B cell (primary cell): ENCODE measurements at regions not wholly inside any gene's neighbourhood (a gene's known extent, or its start where the extent isn't known, plus 50 kb on each side); places are given as distances from the start of the nearest gene placed in this dataset.

Experiments used
- ATAC-seq: fragments of 200-7000 bp; cut with Tn5 transposase; one replicate; pipeline ENCODE4 v1.10.0; 2021; ENCODE audit warnings: low read depth, mild to moderate bottlenecking, moderate number of reproducible peaks, moderate library complexity
- CTCF ChIA-PET: fragments of 350-600 bp; sonication (Branson Sonifier 250); formaldehyde crosslinking; loops from one replicate; lab custom pipeline; 2021; ENCODE audit warnings: antibody characterized with exemption, inconsistent platforms; lab: Charles Lee
- POLR2A ChIA-PET: fragments of 350-600 bp; sonication (Branson Sonifier 250); formaldehyde crosslinking; loops from one replicate; lab custom pipeline; 2021; ENCODE audit warnings: antibody characterized with exemption; lab: Charles Lee
- DNase-seq: peaks from one replicate; pipeline ENCODE4 v3.0.0; 2013
- H2AFZ ChIP-seq: 2 replicates; pipeline ENCODE4 v1.6.1; 2012; ENCODE audit warnings: mild to moderate bottlenecking, low read depth, low read length; ENCODE audit not compliant: insufficient read depth, poor library complexity, severe bottlenecking
- H3K27ac ChIP-seq, 2 donors: 1 replicate in 1 of 2; 2 replicates in 1 of 2; pipeline ENCODE4 v1.5.1; 2012 to 2013; ENCODE audit warnings: low read length in 2 of 2, mild to moderate bottlenecking in 2 of 2, moderate library complexity in 1 of 2
- H3K27me3 ChIP-seq, 4 experiments: fragments of 200-600 bp in 1 of 4; sonication (generic) in 1 of 4; replicated peaks in 1 of 4; 1 replicate in 2 of 4; 2 replicates in 2 of 4; pipeline versions ENCODE4 v1.6.1 to v1.7.0; 2013 to 2016; ENCODE audit warnings: low read length in 3 of 4, mild to moderate bottlenecking in 2 of 4, mixed read lengths in 1 of 4, moderate library complexity in 1 of 4; ENCODE audit not compliant: insufficient read depth in 4 of 4, control insufficient read depth in 3 of 4; ENCODE audit errors: control extremely low read depth in 1 of 4
- H3K36me3 ChIP-seq, 2 experiments: replicated peaks in 1 of 2; 1 replicate in 1 of 2; 2 replicates in 1 of 2; pipeline versions ENCODE4 v1.6.1 to v1.7.1; 2013; ENCODE audit warnings: low read length in 1 of 2; ENCODE audit not compliant: insufficient read depth in 2 of 2, control insufficient read depth in 1 of 2; ENCODE audit errors: control extremely low read depth in 1 of 2, extremely low read depth in 1 of 2
- H3K4me1 ChIP-seq, 2 donors: fragments of 200-600 bp in 1 of 2; sonication (generic) in 1 of 2; 1 replicate in 1 of 2; 2 replicates in 1 of 2; pipeline versions ENCODE4 v1.5.1 to v1.6.1; 2013 to 2017; ENCODE audit warnings: low read length in 2 of 2; ENCODE audit not compliant: control insufficient read depth in 2 of 2, insufficient read depth in 2 of 2
- H3K4me2 ChIP-seq: replicated peaks from 2 replicates; pipeline ENCODE3; 2012; ENCODE audit warnings: mild to moderate bottlenecking, low read depth, low read length; ENCODE audit not compliant: poor library complexity, severe bottlenecking
- H3K4me3 ChIP-seq, 5 experiments: fragments of 200-600 bp in 1 of 5; sonication (generic) in 1 of 5; 1 replicate in 3 of 5; 2 replicates in 2 of 5; pipeline versions ENCODE4 v1.5.1 to v1.7.0; 2011 to 2016; ENCODE audit warnings: low read length in 4 of 5, mild to moderate bottlenecking in 4 of 5, low read depth in 2 of 5, control low read depth in 1 of 5, moderate library complexity in 1 of 5; ENCODE audit not compliant: insufficient read depth in 1 of 5; ENCODE audit errors: control extremely low read depth in 1 of 5, extremely low read depth in 1 of 5
- H3K79me2 ChIP-seq: fragments of 200-600 bp; sonication (generic); one replicate; pipeline ENCODE4 v1.6.0; 2016; ENCODE audit warnings: low read length; ENCODE audit not compliant: control insufficient read depth, insufficient read depth
- H3K9ac ChIP-seq: fragments of 200-600 bp; sonication (generic); 2 replicates; pipeline ENCODE4 v1.6.1; 2017; ENCODE audit warnings: mild to moderate bottlenecking, low read length, moderate library complexity
- H3K9me3 ChIP-seq, 3 donors: one replicate each; pipeline versions ENCODE4 v1.6.1 to v1.7.1; 2013; ENCODE audit warnings: low read length in 2 of 3; ENCODE audit not compliant: control insufficient read depth in 2 of 3, insufficient read depth in 1 of 3; ENCODE audit errors: control extremely low read depth in 1 of 3
- H4K20me1 ChIP-seq: 2 replicates; pipeline ENCODE4 v1.6.0; 2012; ENCODE audit warnings: mild to moderate bottlenecking, low read length; ENCODE audit not compliant: insufficient read depth, control insufficient read depth, poor library complexity, severe bottlenecking
- H3K27ac Mint-ChIP-seq: one replicate; pipeline ENCODE4 v1.8.0; 2021; ENCODE audit warnings: mixed read lengths
- H3K27me3 Mint-ChIP-seq: one replicate; pipeline ENCODE4 v1.8.0; 2021; ENCODE audit warnings: mixed read lengths
- H3K4me1 Mint-ChIP-seq: one replicate; pipeline ENCODE4 v1.8.0; 2021; ENCODE audit warnings: mixed read lengths
- H3K4me3 Mint-ChIP-seq: one replicate; pipeline ENCODE4 v1.8.0; 2021; ENCODE audit warnings: mixed read lengths
- H3K9me3 Mint-ChIP-seq: one replicate; pipeline ENCODE4 v1.8.0; 2022; ENCODE audit warnings: mixed read lengths; ENCODE audit not compliant: insufficient read depth
- EZH2 ChIP-seq: IDR thresholded peaks from 2 replicates; pipeline ENCODE4 v1.6.1; 2012; ENCODE audit warnings: borderline replicate concordance, low read depth, mild to moderate bottlenecking, moderate library complexity, low read length; ENCODE audit not compliant: insufficient read depth, poor library complexity, severe bottlenecking
- WGBS: methylation state at CpG from one replicate; pipeline ENCODE4 v1.1.5; 2013; ENCODE audit warnings: missing lambda C conversion rate; ENCODE audit not compliant: insufficient coverage; 5-methylcytosine and 5-hydroxymethylcytosine counted together
- intact Hi-C: fragments of 100-400 bp; cut with micrococcal nuclease; formaldehyde crosslinking; loops from one replicate; pipeline ENCODE4 v1.10.0; 2022
- TF ChIP-seq, protein P1 (sequence below): fragments of 200-600 bp; IDR thresholded peaks from one replicate; pipeline ENCODE4 v1.8.0; 2022; ENCODE audit warnings: antibody characterized with exemption, mild to moderate bottlenecking

GRCh38 chr20:56968376-56969048 lies 297.9 kb downstream of the BMP7 start:
- no peaks in the 10 kb centered on the region for H3K4me1 ChIP-seq

More at GRCh38 chr20:56968376-56969048, 297.9 kb downstream of the BMP7 start:
- H3K4me1 Mint-ChIP-seq, result no peaks in the 10 kb centered on the region
- ChIA-PET POLR2A (no interaction called here), CTCF (no interaction called here)
- peaks cover 0 to 10% (median 0%) of the 10 kb centered on the region in 3 donors for H3K9me3 ChIP-seq
- no peak overlapping the region for H3K27ac ChIP-seq
- H3K9ac ChIP-seq, result no peak overlapping the region
- H2AFZ ChIP-seq, result no peak overlapping the region
- TF ChIP-seq, protein P1, sequence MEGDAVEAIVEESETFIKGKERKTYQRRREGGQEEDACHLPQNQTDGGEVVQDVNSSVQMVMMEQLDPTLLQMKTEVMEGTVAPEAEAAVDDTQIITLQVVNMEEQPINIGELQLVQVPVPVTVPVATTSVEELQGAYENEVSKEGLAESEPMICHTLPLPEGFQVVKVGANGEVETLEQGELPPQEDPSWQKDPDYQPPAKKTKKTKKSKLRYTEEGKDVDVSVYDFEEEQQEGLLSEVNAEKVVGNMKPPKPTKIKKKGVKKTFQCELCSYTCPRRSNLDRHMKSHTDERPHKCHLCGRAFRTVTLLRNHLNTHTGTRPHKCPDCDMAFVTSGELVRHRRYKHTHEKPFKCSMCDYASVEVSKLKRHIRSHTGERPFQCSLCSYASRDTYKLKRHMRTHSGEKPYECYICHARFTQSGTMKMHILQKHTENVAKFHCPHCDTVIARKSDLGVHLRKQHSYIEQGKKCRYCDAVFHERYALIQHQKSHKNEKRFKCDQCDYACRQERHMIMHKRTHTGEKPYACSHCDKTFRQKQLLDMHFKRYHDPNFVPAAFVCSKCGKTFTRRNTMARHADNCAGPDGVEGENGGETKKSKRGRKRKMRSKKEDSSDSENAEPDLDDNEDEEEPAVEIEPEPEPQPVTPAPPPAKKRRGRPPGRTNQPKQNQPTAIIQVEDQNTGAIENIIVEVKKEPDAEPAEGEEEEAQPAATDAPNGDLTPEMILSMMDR, result no peak
- no peak for TF ChIP-seq EZH2
- H4K20me1 ChIP-seq, result no peaks in the 10 kb centered on the region
- no peak overlapping the region for H3K4me2 ChIP-seq
- 82% methylated on average over 7 of the region's 12 CpGs for WGBS
- H3K4me3 Mint-ChIP-seq, result no peak overlapping the region
- no peaks in the 10 kb centered on the region for H3K79me2 ChIP-seq
- H3K27ac Mint-ChIP-seq, result no peak overlapping the region
- intact Hi-C loops, result no loop called here
- peaks cover 14% of the 10 kb centered on the region for H3K27me3 Mint-ChIP-seq
- peaks cover 7% of the 10 kb centered on the region for H3K9me3 Mint-ChIP-seq
- H3K36me3 ChIP-seq, result no peaks in the 10 kb centered on the region
- no peak for ATAC-seq
- H3K27me3 ChIP-seq, result peaks cover 0 to 6% (median 0%) of the 10 kb centered on the region in 4 experiments
- H3K4me3 ChIP-seq, result no peak overlapping the region
- no peak for DNase-seq
